ENCODE measurements at regions not wholly inside any gene's neighbourhood (a gene's known extent, or its start where the extent isn't known, plus 50 kb on each side); places are given as distances from the start of the nearest gene placed in this dataset.

- POLR2A ChIA-PET = no interaction called here
- no peak for FAIRE-seq
These were observed 67.8 kb downstream of the EFNB1 start for GRCh38 chrX:68896581-68896980.

More at GRCh38 chrX:68896581-68896980, 67.8 kb downstream of the EFNB1 start:
- BruUV-seq (replicated peaks) = no TSS peak
- no peak for ATAC-seq
- Histone ChIP-seq H3K4me3 (no peak overlapping the region), H3K36me3 (ENCODE audit: control insufficient read depth in 2 of 2, insufficient read depth in 2 of 2, low read length in 1 of 2) (no peaks in the 10 kb centered on the region), H3K9ac (ENCODE audit: control insufficient read depth, insufficient read depth, low read length) (no peak overlapping the region), H3K79me2 (ENCODE audit: control insufficient read depth, insufficient read depth, low read length) (no peaks in the 10 kb centered on the region), H3K4me1 (ENCODE audit: control insufficient read depth, insufficient read depth, low read length) (no peaks in the 10 kb centered on the region), H3K9me3 (replicated peaks; ENCODE audit: control insufficient read depth, insufficient read depth, low read length) (no peaks in the 10 kb centered on the region), H4K20me1 (ENCODE audit: control insufficient read depth, insufficient read depth) (no peaks in the 10 kb centered on the region), H3K27me3 (replicated peaks in 1 of 2; ENCODE audit: control insufficient read depth in 2 of 2, insufficient read depth in 2 of 2, low read length in 1 of 2) (no peaks in the 10 kb centered on the region), H3K4me2 (ENCODE audit: control insufficient read depth, insufficient read depth) (no peak overlapping the region), H2AFZ (ENCODE audit: control insufficient read depth, low read depth, low read length) (no peak overlapping the region), H3K27ac (ENCODE audit: control insufficient read depth, insufficient read depth) (no peak overlapping the region)
- WGBS (ENCODE audit: insufficient coverage, insufficient replicate concordance, low lambda C conversion rate, missing lambda C conversion rate) = 42% methylated on average over 5 of the region's 6 CpGs
- TF ChIP-seq ZNF384 (IDR thresholded peaks at IDR 0.05; ENCODE audit: borderline replicate concordance, low read depth, low read length) (no peak), USF1 (IDR thresholded peaks at IDR 0.05; ENCODE audit: borderline replicate concordance, extremely low read length, insufficient read depth, low read depth, low read length) (no peak), NKRF (conservative IDR thresholded peaks at IDR 0.05) (no peak), MXI1 (IDR thresholded peaks at IDR 0.05; ENCODE audit: low read depth, low read length) (no peak), BRCA1 (IDR thresholded peaks at IDR 0.05; ENCODE audit: low read depth, low read length) (no peak), CBX3 (IDR thresholded peaks at IDR 0.05; ENCODE audit: borderline replicate concordance, low read depth) (no peak), POLR2A (IDR thresholded peaks at IDR 0.05; ENCODE audit: low read depth, low read length) (no peak)
- RAD21 ChIA-PET (ENCODE audit: unreplicated experiment) = no interaction called here
- CTCF ChIA-PET = no interaction called here
- intact Hi-C loops (cut with micrococcal nuclease; ENCODE audit: unreplicated experiment) = no loop called here
- DNase-seq (ENCODE audit: low read depth, low spot score) = no peak
- in situ Hi-C loops (cut with MboI) = no loop called here
- SMC1A ChIA-PET (ENCODE audit: uncharacterized antibody, unreplicated experiment) = no interaction called here

Data from GM12878 (cell line).